Testis (tissue), 2 donors: ENCODE measurements at regions not wholly inside any gene's neighbourhood (a gene's known extent, or its start where the extent isn't known, plus 50 kb on each side); places are given as distances from the start of the nearest gene placed in this dataset.

ENCODE experiments used
- CTCF ChIP-seq, 3 experiments: fragments of 450-650 bp in 2 of 3; fragments of 200-600 bp in 1 of 3; sonication (generic) in 1 of 3; IDR thresholded peaks; one replicate each; pipeline ENCODE4 v1.5.1; 2016 to 2019; ENCODE audit warnings: antibody characterized with exemption in 3 of 3, mild to moderate bottlenecking in 2 of 3, moderate library complexity in 1 of 3
- POLR2A ChIP-seq: fragments of 450-650 bp; IDR thresholded peaks from one replicate; pipeline ENCODE4 v1.6.1; 2017; ENCODE audit warnings: antibody characterized with exemption, mild to moderate bottlenecking, moderate library complexity

- no peak for TF ChIP-seq CTCF (IDR thresholded peaks at IDR 0.05)
- TF ChIP-seq POLR2A: no peak
Observed at GRCh38 chr3:104672331-104672730, 694.4 kb upstream of the ALCAM start.
